Fibroblast of lung (primary cell): ENCODE measurements at regions not wholly inside any gene's neighbourhood (a gene's known extent, or its start where the extent isn't known, plus 50 kb on each side); places are given as distances from the start of the nearest gene placed in this dataset.

ENCODE experiments used
- EZH2 ChIP-seq: IDR thresholded peaks from 2 replicates; pipeline ENCODE4 v1.5.1; 2012; ENCODE audit warnings: low read length, control low read depth, mild to moderate bottlenecking; ENCODE audit errors: missing control alignments
- TF ChIP-seq, protein P1 (sequence below), 2 donors: IDR thresholded peaks in 1 of 2; conservative IDR thresholded peaks in 1 of 2; 1 replicate in 1 of 2; 2 replicates in 1 of 2; pipeline ENCODE4 v1.5.1; 2011 to 2012; ENCODE audit warnings: low read length in 2 of 2, control low read depth in 1 of 2, inconsistent platforms in 1 of 2, low read depth in 1 of 2, mild to moderate bottlenecking in 1 of 2

GRCh38 chr5:74384851-74385250 is 255.7 kb downstream of the ENC1 start:
- no peak for TF ChIP-seq EZH2
- TF ChIP-seq, protein P1, sequence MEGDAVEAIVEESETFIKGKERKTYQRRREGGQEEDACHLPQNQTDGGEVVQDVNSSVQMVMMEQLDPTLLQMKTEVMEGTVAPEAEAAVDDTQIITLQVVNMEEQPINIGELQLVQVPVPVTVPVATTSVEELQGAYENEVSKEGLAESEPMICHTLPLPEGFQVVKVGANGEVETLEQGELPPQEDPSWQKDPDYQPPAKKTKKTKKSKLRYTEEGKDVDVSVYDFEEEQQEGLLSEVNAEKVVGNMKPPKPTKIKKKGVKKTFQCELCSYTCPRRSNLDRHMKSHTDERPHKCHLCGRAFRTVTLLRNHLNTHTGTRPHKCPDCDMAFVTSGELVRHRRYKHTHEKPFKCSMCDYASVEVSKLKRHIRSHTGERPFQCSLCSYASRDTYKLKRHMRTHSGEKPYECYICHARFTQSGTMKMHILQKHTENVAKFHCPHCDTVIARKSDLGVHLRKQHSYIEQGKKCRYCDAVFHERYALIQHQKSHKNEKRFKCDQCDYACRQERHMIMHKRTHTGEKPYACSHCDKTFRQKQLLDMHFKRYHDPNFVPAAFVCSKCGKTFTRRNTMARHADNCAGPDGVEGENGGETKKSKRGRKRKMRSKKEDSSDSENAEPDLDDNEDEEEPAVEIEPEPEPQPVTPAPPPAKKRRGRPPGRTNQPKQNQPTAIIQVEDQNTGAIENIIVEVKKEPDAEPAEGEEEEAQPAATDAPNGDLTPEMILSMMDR (conservative IDR thresholded peaks at IDR 0.05 in 1 of 2, IDR thresholded peaks at IDR 0.05 in 1 of 2; ENCODE audit: low read depth in 1 of 2, low read length in 2 of 2), result no peak
